Astrocyte (in vitro differentiated cells and primary cell): ENCODE measurements at regions not wholly inside any gene's neighbourhood (a gene's known extent, or its start where the extent isn't known, plus 50 kb on each side); places are given as distances from the start of the nearest gene placed in this dataset.

Source experiments
- EZH2 ChIP-seq: IDR thresholded peaks from 2 replicates; pipeline ENCODE4 v1.6.1; 2012; ENCODE audit warnings: mild to moderate bottlenecking, low read length, inconsistent platforms; ENCODE audit not compliant: insufficient read depth
- TF ChIP-seq, protein P1 (sequence below): IDR thresholded peaks from 2 replicates; pipeline ENCODE4 v1.5.1; 2011; ENCODE audit warnings: low read depth, mild to moderate bottlenecking, inconsistent platforms, low read length, moderate library complexity; ENCODE audit not compliant: insufficient read depth

DNA sequence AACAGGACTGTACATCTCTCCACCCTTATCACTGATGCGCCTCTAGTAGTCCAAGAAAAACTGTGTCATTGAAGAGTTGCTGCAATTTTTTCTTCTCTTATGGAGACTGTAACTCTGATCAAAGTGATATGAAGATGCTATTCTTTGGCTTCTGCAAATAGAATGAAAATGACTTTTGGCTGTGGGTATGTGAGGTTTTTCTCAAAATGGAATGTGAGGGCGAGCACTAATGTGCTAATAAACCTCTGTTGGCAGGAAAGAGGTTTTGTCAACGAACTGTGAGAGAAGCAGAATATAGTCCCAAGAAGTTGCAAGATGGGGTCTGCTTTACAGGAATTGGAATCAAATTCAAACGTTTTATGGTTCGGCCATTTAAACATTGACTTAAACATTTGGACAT lies 252.0 kb upstream of the GAS1 start:
- TF ChIP-seq EZH2, result no peak
- TF ChIP-seq, protein P1, sequence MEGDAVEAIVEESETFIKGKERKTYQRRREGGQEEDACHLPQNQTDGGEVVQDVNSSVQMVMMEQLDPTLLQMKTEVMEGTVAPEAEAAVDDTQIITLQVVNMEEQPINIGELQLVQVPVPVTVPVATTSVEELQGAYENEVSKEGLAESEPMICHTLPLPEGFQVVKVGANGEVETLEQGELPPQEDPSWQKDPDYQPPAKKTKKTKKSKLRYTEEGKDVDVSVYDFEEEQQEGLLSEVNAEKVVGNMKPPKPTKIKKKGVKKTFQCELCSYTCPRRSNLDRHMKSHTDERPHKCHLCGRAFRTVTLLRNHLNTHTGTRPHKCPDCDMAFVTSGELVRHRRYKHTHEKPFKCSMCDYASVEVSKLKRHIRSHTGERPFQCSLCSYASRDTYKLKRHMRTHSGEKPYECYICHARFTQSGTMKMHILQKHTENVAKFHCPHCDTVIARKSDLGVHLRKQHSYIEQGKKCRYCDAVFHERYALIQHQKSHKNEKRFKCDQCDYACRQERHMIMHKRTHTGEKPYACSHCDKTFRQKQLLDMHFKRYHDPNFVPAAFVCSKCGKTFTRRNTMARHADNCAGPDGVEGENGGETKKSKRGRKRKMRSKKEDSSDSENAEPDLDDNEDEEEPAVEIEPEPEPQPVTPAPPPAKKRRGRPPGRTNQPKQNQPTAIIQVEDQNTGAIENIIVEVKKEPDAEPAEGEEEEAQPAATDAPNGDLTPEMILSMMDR, result no peak
